Mononuclear cell (primary cell): ENCODE measurements at regions not wholly inside any gene's neighbourhood (a gene's known extent, or its start where the extent isn't known, plus 50 kb on each side); places are given as distances from the start of the nearest gene placed in this dataset.

Source experiments
- H3K27me3 ChIP-seq: 2 replicates; pipeline ENCODE4 v1.6.0; 2011; ENCODE audit warnings: low read length, control low read depth; ENCODE audit not compliant: insufficient read depth
- H3K4me1 ChIP-seq: 2 replicates; pipeline ENCODE4 v1.5.1; 2011; ENCODE audit warnings: mild to moderate bottlenecking, low read length, control low read depth; ENCODE audit not compliant: insufficient read depth
- H3K4me3 ChIP-seq: 2 replicates; pipeline ENCODE4 v1.5.1; 2011; ENCODE audit warnings: mild to moderate bottlenecking, low read length, moderate library complexity
- H3K9me3 ChIP-seq: 2 replicates; pipeline ENCODE4 v1.5.1; 2011; ENCODE audit warnings: low read depth, mild to moderate bottlenecking, control low read depth, low read length

GRCh38 chr10:128922619-128923196, 544.3 kb upstream of the MGMT start:
- Histone ChIP-seq H3K4me3 (no peak overlapping the region), H3K9me3 (no peaks in the 10 kb centered on the region), H3K27me3 (no peaks in the 10 kb centered on the region), H3K4me1 (no peaks in the 10 kb centered on the region)

GRCh38 chr10:128924918-128925317, 542.1 kb upstream of the MGMT start:
- Histone ChIP-seq H3K9me3 (no peaks in the 10 kb centered on the region), H3K4me1 (no peaks in the 10 kb centered on the region), H3K4me3 (no peak overlapping the region), H3K27me3 (no peaks in the 10 kb centered on the region)

GRCh38 chr10:128926711-128927110, 540.3 kb upstream of the MGMT start:
- Histone ChIP-seq H3K27me3 (no peaks in the 10 kb centered on the region), H3K4me3 (no peak overlapping the region), H3K4me1 (no peaks in the 10 kb centered on the region), H3K9me3 (no peaks in the 10 kb centered on the region)

GRCh38 chr10:128927497-128928161, 539.4 kb upstream of the MGMT start:
- Histone ChIP-seq H3K4me1 (no peaks in the 10 kb centered on the region), H3K27me3 (no peaks in the 10 kb centered on the region), H3K9me3 (no peaks in the 10 kb centered on the region), H3K4me3 (no peak overlapping the region)

GRCh38 chr10:128928231-128928836, 538.7 kb upstream of the MGMT start:
- Histone ChIP-seq H3K4me1 (no peaks in the 10 kb centered on the region), H3K4me3 (no peak overlapping the region), H3K27me3 (no peaks in the 10 kb centered on the region), H3K9me3 (no peaks in the 10 kb centered on the region)

GRCh38 chr10:128929131-128929530, 537.9 kb upstream of the MGMT start:
- Histone ChIP-seq H3K4me3 (no peak overlapping the region), H3K9me3 (no peaks in the 10 kb centered on the region), H3K27me3 (no peaks in the 10 kb centered on the region), H3K4me1 (no peaks in the 10 kb centered on the region)

GRCh38 chr10:128929767-128930166, 537.3 kb upstream of the MGMT start:
- Histone ChIP-seq H3K4me1 (no peaks in the 10 kb centered on the region), H3K9me3 (no peaks in the 10 kb centered on the region), H3K27me3 (no peaks in the 10 kb centered on the region), H3K4me3 (no peak overlapping the region)

GRCh38 chr10:128930515-128930914, 536.5 kb upstream of the MGMT start:
- no peaks in the 10 kb centered on the region for H3K4me1 ChIP-seq
- no peaks in the 10 kb centered on the region for H3K27me3 ChIP-seq
- H3K4me3 ChIP-seq = no peak overlapping the region
- H3K9me3 ChIP-seq = no peaks in the 10 kb centered on the region

GRCh38 chr10:128932071-128932820, 534.8 kb upstream of the MGMT start:
- no peaks in the 10 kb centered on the region for H3K27me3 ChIP-seq
- no peaks in the 10 kb centered on the region for H3K4me1 ChIP-seq

GRCh38 chr10:128934492-128934891, 532.5 kb upstream of the MGMT start:
- Histone ChIP-seq H3K4me1 (no peaks in the 10 kb centered on the region), H3K27me3 (no peaks in the 10 kb centered on the region), H3K4me3 (no peak overlapping the region), H3K9me3 (no peaks in the 10 kb centered on the region)

More at GRCh38 chr10:128932071-128932820, 534.8 kb upstream of the MGMT start:
- Histone ChIP-seq H3K4me3 (no peak overlapping the region), H3K9me3 (no peaks in the 10 kb centered on the region)

- H3K4me1 ChIP-seq = no peaks in the 10 kb centered on the region
- H3K9me3 ChIP-seq = no peaks in the 10 kb centered on the region
- H3K27me3 ChIP-seq = no peaks in the 10 kb centered on the region
- H3K4me3 ChIP-seq = no peak overlapping the region
These were observed 530.6 kb upstream of the MGMT start for GRCh38 chr10:128936392-128936791.

GRCh38 chr10:128938558-128938957, 528.5 kb upstream of the MGMT start:
- no peaks in the 10 kb centered on the region for H3K9me3 ChIP-seq
- H3K27me3 ChIP-seq = no peaks in the 10 kb centered on the region
- no peak overlapping the region for H3K4me3 ChIP-seq
- no peaks in the 10 kb centered on the region for H3K4me1 ChIP-seq

- Histone ChIP-seq H3K4me1 (no peaks in the 10 kb centered on the region), H3K27me3 (no peaks in the 10 kb centered on the region), H3K9me3 (no peaks in the 10 kb centered on the region), H3K4me3 (no peak overlapping the region)
These were observed 527.0 kb upstream of the MGMT start for GRCh38 chr10:128940081-128940480.

GRCh38 chr10:128943111-128943510, 523.9 kb upstream of the MGMT start:
- Histone ChIP-seq H3K9me3 (no peaks in the 10 kb centered on the region), H3K4me3 (no peak overlapping the region), H3K27me3 (no peaks in the 10 kb centered on the region), H3K4me1 (no peaks in the 10 kb centered on the region)

- Histone ChIP-seq H3K9me3 (no peaks in the 10 kb centered on the region), H3K27me3 (no peaks in the 10 kb centered on the region), H3K4me3 (no peak overlapping the region), H3K4me1 (no peaks in the 10 kb centered on the region)
These were observed 521.6 kb upstream of the MGMT start for GRCh38 chr10:128945398-128945797.
